Smooth muscle cell (in vitro differentiated cells): ENCODE measurements at regions not wholly inside any gene's neighbourhood (a gene's known extent, or its start where the extent isn't known, plus 50 kb on each side); places are given as distances from the start of the nearest gene placed in this dataset.
A peak's percentile ranks its signal among the peaks of the same experiment; 100 is the strongest.

ENCODE experiments used
- DNase-seq: peaks from one replicate; lab custom pipeline; 2025; ENCODE audit not compliant: unreplicated experiment; lab: John Stamatoyannopoulos, UW
- H2AFZ ChIP-seq: fragments of 200-600 bp; sonication (generic); 2 replicates; pipeline ENCODE4 v1.6.0; 2016; ENCODE audit warnings: antibody characterized with exemption, low read depth, mild to moderate bottlenecking
- H3F3A ChIP-seq: fragments of 200-600 bp; sonication (generic); 2 replicates; pipeline ENCODE4 v1.6.0; 2017; ENCODE audit warnings: antibody characterized with exemption, low read depth
- H3K27ac ChIP-seq: fragments of 200-600 bp; sonication (generic); 2 replicates; pipeline ENCODE4 v1.5.1; 2016; ENCODE audit warnings: low read depth, mild to moderate bottlenecking
- H3K27me3 ChIP-seq: fragments of 200-600 bp; sonication (generic); 2 replicates; pipeline ENCODE4 v1.6.1; 2016; ENCODE audit warnings: low read depth, mild to moderate bottlenecking
- H3K36me3 ChIP-seq: fragments of 200-600 bp; sonication (generic); 2 replicates; pipeline ENCODE4 v1.5.1; 2016; ENCODE audit warnings: low read depth
- H3K4me1 ChIP-seq: fragments of 200-600 bp; sonication (generic); 2 replicates; pipeline ENCODE4 v1.5.1; 2016; ENCODE audit warnings: low read depth
- H3K4me2 ChIP-seq: fragments of 200-600 bp; sonication (generic); 2 replicates; pipeline ENCODE4 v1.6.0; 2016; ENCODE audit warnings: mild to moderate bottlenecking
- H3K4me3 ChIP-seq: fragments of 200-600 bp; sonication (generic); 2 replicates; pipeline ENCODE4 v1.5.1; 2016; ENCODE audit warnings: mild to moderate bottlenecking
- H3K79me2 ChIP-seq: fragments of 200-600 bp; sonication (generic); 2 replicates; pipeline ENCODE4 v1.6.0; 2016; ENCODE audit warnings: low read depth, mild to moderate bottlenecking
- H3K9ac ChIP-seq: fragments of 200-600 bp; sonication (generic); 2 replicates; pipeline ENCODE4 v1.6.0; 2016; ENCODE audit warnings: low read depth
- H3K9me3 ChIP-seq: fragments of 200-600 bp; sonication (generic); replicated peaks from 2 replicates; pipeline ENCODE4 v1.5.1; 2016; ENCODE audit warnings: low read depth
- H4K20me1 ChIP-seq: fragments of 200-600 bp; sonication (generic); 2 replicates; pipeline ENCODE4 v1.6.0; 2016; ENCODE audit warnings: low read depth
- WGBS: methylation state at CpG from one replicate; pipeline ENCODE4 v1.1.7; 2016; ENCODE audit warnings: low lambda C conversion rate; 5-methylcytosine and 5-hydroxymethylcytosine counted together
- TF ChIP-seq, protein P1 (sequence below): fragments of 200-600 bp; sonication (generic); IDR thresholded peaks from 2 replicates; pipeline ENCODE4 v1.5.1; 2017; ENCODE audit warnings: borderline replicate concordance, mild to moderate bottlenecking, antibody characterized with exemption; ENCODE audit not compliant: insufficient read depth, poor library complexity, severe bottlenecking

DNA sequence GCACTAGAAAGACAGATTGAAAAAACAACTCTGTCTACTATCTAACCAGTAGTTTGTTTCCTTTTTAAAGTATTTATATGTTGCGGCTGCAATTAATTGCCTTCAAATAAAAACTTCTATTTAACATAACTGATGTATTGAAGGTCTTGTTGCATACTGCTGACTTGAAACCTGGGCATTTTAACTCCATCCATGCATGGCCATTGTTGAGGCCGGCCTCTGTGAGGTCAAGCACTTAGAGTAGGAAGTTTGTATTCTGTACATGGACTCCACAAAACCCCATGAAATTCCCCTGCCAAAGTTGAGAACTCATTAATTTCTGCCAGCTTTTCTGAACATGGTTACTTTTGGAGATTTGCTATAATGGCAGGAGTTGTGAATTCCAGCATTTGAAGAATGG, 150.6 kb downstream of the GAS1 start:
- no peak overlapping the region for H3K4me3 ChIP-seq
- TF ChIP-seq, protein P1, sequence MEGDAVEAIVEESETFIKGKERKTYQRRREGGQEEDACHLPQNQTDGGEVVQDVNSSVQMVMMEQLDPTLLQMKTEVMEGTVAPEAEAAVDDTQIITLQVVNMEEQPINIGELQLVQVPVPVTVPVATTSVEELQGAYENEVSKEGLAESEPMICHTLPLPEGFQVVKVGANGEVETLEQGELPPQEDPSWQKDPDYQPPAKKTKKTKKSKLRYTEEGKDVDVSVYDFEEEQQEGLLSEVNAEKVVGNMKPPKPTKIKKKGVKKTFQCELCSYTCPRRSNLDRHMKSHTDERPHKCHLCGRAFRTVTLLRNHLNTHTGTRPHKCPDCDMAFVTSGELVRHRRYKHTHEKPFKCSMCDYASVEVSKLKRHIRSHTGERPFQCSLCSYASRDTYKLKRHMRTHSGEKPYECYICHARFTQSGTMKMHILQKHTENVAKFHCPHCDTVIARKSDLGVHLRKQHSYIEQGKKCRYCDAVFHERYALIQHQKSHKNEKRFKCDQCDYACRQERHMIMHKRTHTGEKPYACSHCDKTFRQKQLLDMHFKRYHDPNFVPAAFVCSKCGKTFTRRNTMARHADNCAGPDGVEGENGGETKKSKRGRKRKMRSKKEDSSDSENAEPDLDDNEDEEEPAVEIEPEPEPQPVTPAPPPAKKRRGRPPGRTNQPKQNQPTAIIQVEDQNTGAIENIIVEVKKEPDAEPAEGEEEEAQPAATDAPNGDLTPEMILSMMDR = no peak
- H3K9ac ChIP-seq = no peak overlapping the region
- no peaks in the 10 kb centered on the region for H4K20me1 ChIP-seq
- H3K4me1 ChIP-seq = peaks cover 31% of the 10 kb centered on the region
- 95% methylated on average over 2 of the region's 2 CpGs for WGBS
- H3K79me2 ChIP-seq = no peaks in the 10 kb centered on the region
- H3K27me3 ChIP-seq = no peaks in the 10 kb centered on the region
- peak overlapping the region; percentile 75 for H3K4me2 ChIP-seq
- H2AFZ ChIP-seq = no peak overlapping the region
- DNase-seq = no peak
- peaks cover 18% of the 10 kb centered on the region for H3F3A ChIP-seq
- no peaks in the 10 kb centered on the region for H3K9me3 ChIP-seq
- peak overlapping the region; percentile 71 for H3K27ac ChIP-seq
- no peaks in the 10 kb centered on the region for H3K36me3 ChIP-seq

DNA sequence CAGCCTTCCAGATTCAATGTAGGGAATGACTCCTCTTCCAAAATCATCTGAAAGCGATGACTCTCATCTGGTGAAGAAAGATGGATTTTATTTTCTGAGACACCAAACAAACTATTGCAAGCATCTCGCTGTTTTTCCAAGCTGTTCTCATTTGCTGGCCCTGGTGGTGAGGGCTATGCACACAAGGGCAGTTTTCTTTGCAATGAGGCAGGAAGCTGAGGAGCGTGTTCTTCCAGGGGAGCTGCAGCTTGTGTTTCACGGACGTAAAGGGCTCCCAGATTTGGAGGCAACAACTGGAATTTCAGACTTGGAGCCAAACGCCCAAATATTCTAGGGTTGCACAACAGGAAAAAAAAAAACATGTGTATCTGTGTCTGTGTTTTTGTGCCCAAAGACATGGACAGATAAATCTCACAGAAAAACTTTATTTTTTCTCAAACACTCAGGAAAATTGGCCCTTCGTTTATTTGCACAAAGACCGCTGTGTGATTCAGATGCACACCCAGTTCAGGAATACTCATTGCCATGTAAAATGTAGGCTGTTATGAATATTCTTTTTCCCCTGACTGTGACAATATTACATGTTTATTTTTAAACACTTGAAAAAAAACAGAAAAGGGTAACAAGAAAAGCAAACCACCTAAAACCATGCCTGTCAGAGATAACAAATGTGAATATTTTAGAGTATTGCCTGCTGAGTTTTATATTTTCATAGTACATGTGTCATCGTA, 151.3 kb downstream of the GAS1 start:
- DNase-seq = no peak
- Histone ChIP-seq H3K4me2 (peak overlapping the region; percentile 75), H2AFZ (peak overlapping the region; percentile 31), H3K9ac (no peak overlapping the region), H3K36me3 (no peaks in the 10 kb centered on the region), H3K4me3 (no peak overlapping the region), H3K27ac (peak overlapping the region; percentile 71), H3K4me1 (peaks cover 31% of the 10 kb centered on the region), H3K79me2 (no peaks in the 10 kb centered on the region), H4K20me1 (no peaks in the 10 kb centered on the region), H3K9me3 (no peaks in the 10 kb centered on the region), H3K27me3 (no peaks in the 10 kb centered on the region), H3F3A (peaks cover 18% of the 10 kb centered on the region)
- TF ChIP-seq, protein P1 = no peak
- 33% methylated on average over 9 of the region's 9 CpGs for WGBS

DNA sequence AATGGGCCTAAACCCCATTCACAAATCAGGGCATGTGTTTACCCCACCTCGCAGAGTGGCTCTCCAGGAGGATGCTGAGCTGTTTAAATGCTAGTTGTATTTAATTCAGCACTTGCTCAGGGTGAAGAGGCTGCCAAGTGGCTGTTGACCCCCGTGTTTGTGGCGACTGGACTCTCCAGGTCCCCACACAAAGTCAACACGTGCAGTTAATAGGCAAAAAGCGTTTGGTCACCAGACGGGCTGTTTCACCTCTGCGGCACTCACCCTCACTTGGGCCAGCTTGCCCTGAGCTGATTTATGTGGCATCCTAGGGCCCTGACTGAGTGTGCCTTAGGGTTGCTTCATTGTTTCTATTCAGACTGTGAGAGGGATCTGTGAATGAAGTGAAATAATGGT, 152.3 kb downstream of the GAS1 start:
- H3K9ac ChIP-seq = no peak overlapping the region
- H3K9me3 ChIP-seq = no peaks in the 10 kb centered on the region
- no peaks in the 10 kb centered on the region for H3K79me2 ChIP-seq
- peaks cover 18% of the 10 kb centered on the region for H3F3A ChIP-seq
- no peak for DNase-seq
- no peaks in the 10 kb centered on the region for H3K27me3 ChIP-seq
- no peak overlapping the region for H2AFZ ChIP-seq
- no peaks in the 10 kb centered on the region for H3K36me3 ChIP-seq
- H3K4me1 ChIP-seq = peaks cover 31% of the 10 kb centered on the region
- H3K27ac ChIP-seq = peak overlapping the region; percentile 71
- 70% methylated on average over 7 of the region's 7 CpGs for WGBS
- no peaks in the 10 kb centered on the region for H4K20me1 ChIP-seq
- no peak overlapping the region for H3K4me3 ChIP-seq
- peak overlapping the region; percentile 75 for H3K4me2 ChIP-seq
- TF ChIP-seq, protein P1 = no peak
